WTC11 (cell line): ENCODE measurements at regions not wholly inside any gene's neighbourhood (a gene's known extent, or its start where the extent isn't known, plus 50 kb on each side); places are given as distances from the start of the nearest gene placed in this dataset.
A peak's percentile ranks its signal among the peaks of the same experiment; 100 is the strongest.

Source experiments
- ATAC-seq: fragments of 200-7000 bp; cut with Tn5 transposase; 2 replicates; pipeline ENCODE4 v1.10.0; 2021; ENCODE audit warnings: mild to moderate bottlenecking, moderate library complexity
- CTCF ChIA-PET: fragments of 300-600 bp; sonication (Branson Sonifier 250); formaldehyde crosslinking; loops from one replicate; lab custom pipeline; 2021; ENCODE audit warnings: antibody characterized with exemption; lab: Charles Lee
- POLR2A ChIA-PET: fragments of 350-600 bp; sonication (Branson Sonifier 250); formaldehyde crosslinking; loops from one replicate; lab custom pipeline; 2021; ENCODE audit warnings: antibody characterized with exemption; lab: Charles Lee
- DNase-seq: peaks from one replicate; pipeline ENCODE4 v3.0.0; 2021; ENCODE audit warnings: low spot score
- H3K27ac Mint-ChIP-seq: 2 replicates; pipeline ENCODE4 v1.8.0; 2021; ENCODE audit warnings: mixed read lengths
- H3K27me3 Mint-ChIP-seq: 2 replicates; pipeline ENCODE4 v1.8.0; 2021; ENCODE audit warnings: low read depth, mild to moderate bottlenecking, moderate library complexity, mixed read lengths
- H3K36me3 Mint-ChIP-seq: 2 replicates; pipeline ENCODE4 v1.8.0; 2021; ENCODE audit warnings: mixed read lengths
- H3K4me1 Mint-ChIP-seq: 2 replicates; pipeline ENCODE4 v1.8.0; 2022; ENCODE audit warnings: mixed read lengths
- H3K4me3 Mint-ChIP-seq: 2 replicates; pipeline ENCODE4 v1.8.0; 2021; ENCODE audit warnings: mild to moderate bottlenecking, moderate library complexity, mixed read lengths
- H3K9me3 Mint-ChIP-seq: 2 replicates; pipeline ENCODE4 v1.8.0; 2021; ENCODE audit warnings: mixed read lengths
- ATF1 ChIP-seq: sonication (generic); formaldehyde crosslinking; IDR thresholded peaks from 2 replicates; pipeline ENCODE4 v1.8.1; 2023; ENCODE audit warnings: mild to moderate bottlenecking, moderate library complexity, missing genetic modification reagents
- ETV6 ChIP-seq: sonication (generic); formaldehyde crosslinking; IDR thresholded peaks from 2 replicates; pipeline ENCODE4 v1.8.1; 2022; ENCODE audit warnings: mild to moderate bottlenecking, missing genetic modification reagents
- FOXJ3 ChIP-seq: sonication (generic); formaldehyde crosslinking; IDR thresholded peaks from 2 replicates; pipeline ENCODE4 v1.9.0; 2021; ENCODE audit warnings: missing genetic modification reagents, mild to moderate bottlenecking, borderline replicate concordance
- FOXK1 ChIP-seq: sonication (generic); formaldehyde crosslinking; IDR thresholded peaks from 2 replicates; pipeline ENCODE4 v1.8.0; 2022; ENCODE audit warnings: mild to moderate bottlenecking, moderate library complexity, missing genetic modification reagents
- GABPB1 ChIP-seq: sonication (generic); formaldehyde crosslinking; IDR thresholded peaks from 2 replicates; pipeline ENCODE4 v1.8.1; 2023; ENCODE audit warnings: mild to moderate bottlenecking, missing genetic modification reagents
- GTF2I ChIP-seq: fragments of 250-450 bp; sonication (Bioruptor Pico); conservative IDR thresholded peaks from 2 replicates; pipeline ENCODE4 v1.4.0; 2021; ENCODE audit warnings: mild to moderate bottlenecking
- JUN ChIP-seq: sonication (generic); formaldehyde crosslinking; IDR thresholded peaks from 2 replicates; pipeline ENCODE4 v1.8.0; 2023; ENCODE audit warnings: mild to moderate bottlenecking, missing genetic modification reagents
- MYBL2 ChIP-seq: sonication (generic); formaldehyde crosslinking; IDR thresholded peaks from 2 replicates; pipeline ENCODE4 v1.8.1; 2023; ENCODE audit warnings: mild to moderate bottlenecking, moderate library complexity, missing genetic modification reagents
- NFE2L1 ChIP-seq: sonication (generic); formaldehyde crosslinking; IDR thresholded peaks from 2 replicates; pipeline ENCODE4 v1.8.1; 2023; ENCODE audit warnings: missing genetic modification reagents
- PRRX2 ChIP-seq: fragments of 250-450 bp; sonication (Bioruptor Pico); IDR thresholded peaks from 2 replicates; pipeline ENCODE4 v1.8.0; 2021; ENCODE audit warnings: mild to moderate bottlenecking
- TEAD1 ChIP-seq: sonication (generic); formaldehyde crosslinking; IDR thresholded peaks from 2 replicates; pipeline ENCODE4 v1.8.0; 2022; ENCODE audit warnings: mild to moderate bottlenecking, missing genetic modification reagents
- ZNF317 ChIP-seq: sonication (generic); formaldehyde crosslinking; IDR thresholded peaks from 2 replicates; pipeline ENCODE4 v1.8.1; 2023; ENCODE audit warnings: low read depth, mild to moderate bottlenecking, moderate library complexity, missing genetic modification reagents, borderline replicate concordance
- ZNF423 ChIP-seq: fragments of 250-450 bp; sonication (Bioruptor Pico); IDR thresholded peaks from 2 replicates; pipeline ENCODE4 v2.1.2; 2022; ENCODE audit warnings: mild to moderate bottlenecking, moderate library complexity
- ZNF671 ChIP-seq: fragments of 250-450 bp; sonication (Bioruptor Pico); IDR thresholded peaks from 2 replicates; pipeline ENCODE4 v1.8.0; 2021; ENCODE audit warnings: mild to moderate bottlenecking
- TF ChIP-seq, protein P1 (sequence below): sonication (generic); formaldehyde crosslinking; IDR thresholded peaks from 2 replicates; pipeline ENCODE4 v1.8.0; 2022; ENCODE audit warnings: missing genetic modification reagents
- TF ChIP-seq, protein P2 (sequence below): sonication (generic); formaldehyde crosslinking; IDR thresholded peaks from 2 replicates; pipeline ENCODE4 v1.8.1; 2023; ENCODE audit warnings: mild to moderate bottlenecking, missing genetic modification reagents
- TF ChIP-seq, protein P3 (sequence below): sonication (generic); formaldehyde crosslinking; IDR thresholded peaks from 2 replicates; pipeline ENCODE4 v1.8.0; 2022; ENCODE audit warnings: mild to moderate bottlenecking, missing genetic modification reagents
- TF ChIP-seq, protein P4 (sequence below): sonication (generic); formaldehyde crosslinking; IDR thresholded peaks from 2 replicates; pipeline ENCODE4 v1.8.0; 2023; ENCODE audit warnings: missing genetic modification reagents
- TF ChIP-seq, protein P5 (sequence below): fragments of 250-450 bp; sonication (Bioruptor Pico); conservative IDR thresholded peaks from 2 replicates; pipeline ENCODE4 v1.9.0; 2021; ENCODE audit warnings: mild to moderate bottlenecking

DNA sequence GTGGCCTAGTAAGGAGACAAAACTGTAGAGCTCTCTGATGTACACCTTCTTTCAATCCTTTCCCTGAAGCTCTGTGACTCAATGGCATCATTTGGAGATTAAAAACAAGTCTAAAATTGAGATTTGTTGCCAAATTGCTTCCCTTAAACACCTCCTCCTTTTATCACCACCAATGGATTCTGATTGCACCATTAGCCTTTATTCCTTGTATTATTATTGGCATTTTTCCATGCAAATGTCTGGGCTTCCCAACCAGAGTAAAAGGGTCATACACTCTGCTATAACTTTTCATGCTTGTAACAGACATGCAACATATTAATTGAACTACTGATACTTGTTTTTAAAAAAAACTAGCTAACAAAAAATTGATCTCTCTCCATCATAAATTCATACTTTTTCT is 124.2 kb downstream of the CCDC34 start (continued):
- TF ChIP-seq, protein P1, sequence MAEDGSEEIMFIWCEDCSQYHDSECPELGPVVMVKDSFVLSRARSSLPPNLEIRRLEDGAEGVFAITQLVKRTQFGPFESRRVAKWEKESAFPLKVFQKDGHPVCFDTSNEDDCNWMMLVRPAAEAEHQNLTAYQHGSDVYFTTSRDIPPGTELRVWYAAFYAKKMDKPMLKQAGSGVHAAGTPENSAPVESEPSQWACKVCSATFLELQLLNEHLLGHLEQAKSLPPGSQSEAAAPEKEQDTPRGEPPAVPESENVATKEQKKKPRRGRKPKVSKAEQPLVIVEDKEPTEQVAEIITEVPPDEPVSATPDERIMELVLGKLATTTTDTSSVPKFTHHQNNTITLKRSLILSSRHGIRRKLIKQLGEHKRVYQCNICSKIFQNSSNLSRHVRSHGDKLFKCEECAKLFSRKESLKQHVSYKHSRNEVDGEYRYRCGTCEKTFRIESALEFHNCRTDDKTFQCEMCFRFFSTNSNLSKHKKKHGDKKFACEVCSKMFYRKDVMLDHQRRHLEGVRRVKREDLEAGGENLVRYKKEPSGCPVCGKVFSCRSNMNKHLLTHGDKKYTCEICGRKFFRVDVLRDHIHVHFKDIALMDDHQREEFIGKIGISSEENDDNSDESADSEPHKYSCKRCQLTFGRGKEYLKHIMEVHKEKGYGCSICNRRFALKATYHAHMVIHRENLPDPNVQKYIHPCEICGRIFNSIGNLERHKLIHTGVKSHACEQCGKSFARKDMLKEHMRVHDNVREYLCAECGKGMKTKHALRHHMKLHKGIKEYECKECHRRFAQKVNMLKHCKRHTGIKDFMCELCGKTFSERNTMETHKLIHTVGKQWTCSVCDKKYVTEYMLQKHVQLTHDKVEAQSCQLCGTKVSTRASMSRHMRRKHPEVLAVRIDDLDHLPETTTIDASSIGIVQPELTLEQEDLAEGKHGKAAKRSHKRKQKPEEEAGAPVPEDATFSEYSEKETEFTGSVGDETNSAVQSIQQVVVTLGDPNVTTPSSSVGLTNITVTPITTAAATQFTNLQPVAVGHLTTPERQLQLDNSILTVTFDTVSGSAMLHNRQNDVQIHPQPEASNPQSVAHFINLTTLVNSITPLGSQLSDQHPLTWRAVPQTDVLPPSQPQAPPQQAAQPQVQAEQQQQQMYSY (CRISPR knock-in tag): no peak
- no peak for TF ChIP-seq PRRX2
- TF ChIP-seq, all 79 proteins: peak for 0

DNA sequence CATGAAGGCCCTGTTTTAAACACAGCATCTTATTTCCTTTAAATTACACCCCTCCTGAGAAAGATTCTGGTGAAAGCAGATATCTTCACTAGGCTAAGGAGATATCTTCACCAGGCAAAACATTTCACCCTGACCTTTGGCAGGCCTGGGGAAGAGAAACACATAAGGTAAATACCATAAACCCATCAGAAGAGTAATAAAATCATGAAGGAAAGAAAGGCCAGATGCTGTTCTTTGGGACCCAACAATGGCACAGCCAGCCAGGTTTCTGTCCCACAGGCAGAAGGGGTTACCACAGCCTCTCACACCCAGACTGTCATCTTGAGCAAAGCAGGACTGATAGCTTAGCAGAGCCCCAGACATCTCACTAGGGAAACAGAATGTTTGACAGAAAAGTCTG is 125.4 kb downstream of the CCDC34 start:
- Mint-ChIP-seq H3K9me3 (no peaks in the 10 kb centered on the region), H3K27me3 (no peaks in the 10 kb centered on the region; the same call in 1 of the 2 replicates), H3K27ac (no peak overlapping the region), H3K36me3 (no peaks in the 10 kb centered on the region), H3K4me3 (no peak overlapping the region), H3K4me1 (peaks cover 2% of the 10 kb centered on the region)
- ATAC-seq (no peak), DNase-seq (no peak)
- CTCF ChIA-PET: no interaction called here
- POLR2A ChIA-PET: no interaction called here
- TF ChIP-seq ZNF423 (CRISPR knock-in tag) (no peak), MYBL2 (CRISPR knock-in tag) (no peak), ZNF671 (no peak)
- TF ChIP-seq, protein P2, sequence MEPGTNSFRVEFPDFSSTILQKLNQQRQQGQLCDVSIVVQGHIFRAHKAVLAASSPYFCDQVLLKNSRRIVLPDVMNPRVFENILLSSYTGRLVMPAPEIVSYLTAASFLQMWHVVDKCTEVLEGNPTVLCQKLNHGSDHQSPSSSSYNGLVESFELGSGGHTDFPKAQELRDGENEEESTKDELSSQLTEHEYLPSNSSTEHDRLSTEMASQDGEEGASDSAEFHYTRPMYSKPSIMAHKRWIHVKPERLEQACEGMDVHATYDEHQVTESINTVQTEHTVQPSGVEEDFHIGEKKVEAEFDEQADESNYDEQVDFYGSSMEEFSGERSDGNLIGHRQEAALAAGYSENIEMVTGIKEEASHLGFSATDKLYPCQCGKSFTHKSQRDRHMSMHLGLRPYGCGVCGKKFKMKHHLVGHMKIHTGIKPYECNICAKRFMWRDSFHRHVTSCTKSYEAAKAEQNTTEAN: no peak

DNA sequence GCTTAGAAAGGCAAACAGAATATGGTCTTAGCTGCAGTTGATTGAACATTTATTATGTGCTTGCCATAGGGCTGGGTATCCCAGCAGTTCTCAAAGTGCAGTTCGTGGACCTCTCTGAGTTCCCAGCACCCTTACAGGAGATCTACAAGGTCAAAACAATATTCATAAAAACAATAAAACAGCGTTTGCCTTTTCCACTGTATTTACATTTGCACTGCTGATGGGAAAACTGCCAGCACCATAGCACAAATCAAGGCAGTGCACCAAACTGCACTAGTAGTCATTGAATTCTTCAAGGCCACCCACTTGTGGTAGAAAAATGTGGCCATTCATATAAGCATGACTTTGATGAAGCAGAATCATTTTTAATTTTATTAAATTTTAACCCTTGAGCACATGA is 128.1 kb downstream of the CCDC34 start:
- ChIA-PET CTCF (no interaction called here), POLR2A (no interaction called here)
- no peak for TF ChIP-seq FOXK1 (CRISPR knock-in tag)
- TF ChIP-seq PRRX2: no peak
- TF ChIP-seq, protein P3, sequence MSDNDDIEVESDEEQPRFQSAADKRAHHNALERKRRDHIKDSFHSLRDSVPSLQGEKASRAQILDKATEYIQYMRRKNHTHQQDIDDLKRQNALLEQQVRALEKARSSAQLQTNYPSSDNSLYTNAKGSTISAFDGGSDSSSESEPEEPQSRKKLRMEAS (CRISPR knock-in tag): no peak
- H3K4me1 Mint-ChIP-seq: peaks cover 9% of the 10 kb centered on the region
- H3K27ac Mint-ChIP-seq: no peak overlapping the region
- H3K4me3 Mint-ChIP-seq: no peak overlapping the region
- no peaks in the 10 kb centered on the region for H3K9me3 Mint-ChIP-seq
- no peak for DNase-seq
- ATAC-seq: no peak
- H3K27me3 Mint-ChIP-seq: no peaks in the 10 kb centered on the region
- no peaks in the 10 kb centered on the region for H3K36me3 Mint-ChIP-seq

DNA sequence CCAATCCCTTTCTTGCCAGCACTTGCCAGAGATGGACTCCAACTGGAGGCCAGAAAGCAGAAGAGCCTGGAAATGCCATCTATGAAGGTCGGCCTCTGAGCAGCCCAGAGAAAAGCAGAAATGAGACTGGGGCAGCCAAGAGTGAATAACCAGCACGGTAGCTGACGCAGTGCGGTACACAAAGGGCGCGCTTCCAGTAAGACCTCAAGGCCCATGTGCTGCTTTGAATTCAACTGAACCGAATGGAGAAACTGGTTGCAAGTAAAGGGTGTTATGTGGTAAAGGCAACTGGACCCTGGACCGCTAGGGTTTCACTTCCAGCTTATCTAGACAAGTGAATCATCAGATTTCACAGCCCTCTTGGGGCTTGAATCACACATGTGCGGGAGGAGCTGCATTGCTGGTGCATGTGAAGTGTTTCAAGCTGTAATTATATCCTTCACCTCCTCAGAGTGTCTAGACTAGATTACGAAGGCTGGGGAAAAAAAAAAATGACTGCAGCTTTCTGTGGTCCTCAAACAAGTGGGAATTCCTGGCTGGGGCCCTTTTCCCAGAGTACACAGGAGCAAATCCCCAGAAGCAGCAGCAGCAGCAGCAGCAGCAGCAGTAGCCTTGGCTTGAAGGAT is 128.9 kb downstream of the CCDC34 start:
- Mint-ChIP-seq H3K27ac (no peak overlapping the region), H3K27me3 (no peaks in the 10 kb centered on the region), H3K9me3 (no peaks in the 10 kb centered on the region), H3K4me1 (peaks cover 16% of the 10 kb centered on the region), H3K4me3 (no peak overlapping the region), H3K36me3 (no peaks in the 10 kb centered on the region)
- DNase-seq: no peak
- CTCF ChIA-PET: interaction anchor here (1.0 kb wide), 1 partner anchor 62 kb away, joined by 3 read pairs; no protein-coding TSS in a partner anchor
- POLR2A ChIA-PET: no interaction called here
- TF ChIP-seq GABPB1 (CRISPR knock-in tag) (peak; percentile 43; the same call in 1 of the 2 replicates), ETV6 (CRISPR knock-in tag) (no peak), FOXJ3 (CRISPR knock-in tag) (no peak), FOXK1 (CRISPR knock-in tag) (no peak)
- TF ChIP-seq, protein P4, sequence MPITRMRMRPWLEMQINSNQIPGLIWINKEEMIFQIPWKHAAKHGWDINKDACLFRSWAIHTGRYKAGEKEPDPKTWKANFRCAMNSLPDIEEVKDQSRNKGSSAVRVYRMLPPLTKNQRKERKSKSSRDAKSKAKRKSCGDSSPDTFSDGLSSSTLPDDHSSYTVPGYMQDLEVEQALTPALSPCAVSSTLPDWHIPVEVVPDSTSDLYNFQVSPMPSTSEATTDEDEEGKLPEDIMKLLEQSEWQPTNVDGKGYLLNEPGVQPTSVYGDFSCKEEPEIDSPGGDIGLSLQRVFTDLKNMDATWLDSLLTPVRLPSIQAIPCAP (CRISPR knock-in tag): no peak
- ATAC-seq: no peak

DNA sequence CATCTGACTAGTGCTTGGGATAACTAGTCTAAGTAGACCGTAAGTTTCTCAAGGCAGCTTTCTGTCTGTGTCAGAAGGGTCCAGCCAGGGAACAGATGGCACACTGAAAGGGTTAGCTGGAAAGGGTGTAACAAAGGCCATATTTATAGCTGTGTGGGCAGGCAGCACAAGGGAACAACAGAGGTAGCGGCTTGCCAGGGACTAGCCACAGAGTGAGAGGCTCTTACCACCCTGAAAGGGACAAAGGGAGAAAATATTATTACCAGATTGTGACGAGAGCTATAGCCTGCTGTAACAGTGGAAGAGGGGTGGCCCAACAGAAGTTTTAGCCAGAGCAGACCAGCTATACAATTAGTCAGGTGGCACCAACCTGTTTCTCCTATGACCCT is 129.4 kb downstream of the CCDC34 start:
- ATAC-seq: no peak
- Mint-ChIP-seq H3K9me3 (no peaks in the 10 kb centered on the region), H3K27ac (no peak overlapping the region), H3K36me3 (no peaks in the 10 kb centered on the region), H3K4me3 (no peak overlapping the region), H3K27me3 (no peaks in the 10 kb centered on the region), H3K4me1 (peaks cover 21% of the 10 kb centered on the region)
- ChIA-PET POLR2A (no interaction called here), CTCF (interaction anchor here (1.0 kb wide), 1 partner anchor 63 kb away, joined by 3 read pairs; no protein-coding TSS in a partner anchor)
- DNase-seq: no peak
- no peak for TF ChIP-seq GTF2I (CRISPR knock-in tag)
- TF ChIP-seq JUN (CRISPR knock-in tag): no peak
- TF ChIP-seq ATF1 (CRISPR knock-in tag): no peak
- TF ChIP-seq TEAD1: no peak
- no peak for TF ChIP-seq ZNF317 (CRISPR knock-in tag)
- TF ChIP-seq NFE2L1 (CRISPR knock-in tag): no peak
- TF ChIP-seq, protein P5, sequence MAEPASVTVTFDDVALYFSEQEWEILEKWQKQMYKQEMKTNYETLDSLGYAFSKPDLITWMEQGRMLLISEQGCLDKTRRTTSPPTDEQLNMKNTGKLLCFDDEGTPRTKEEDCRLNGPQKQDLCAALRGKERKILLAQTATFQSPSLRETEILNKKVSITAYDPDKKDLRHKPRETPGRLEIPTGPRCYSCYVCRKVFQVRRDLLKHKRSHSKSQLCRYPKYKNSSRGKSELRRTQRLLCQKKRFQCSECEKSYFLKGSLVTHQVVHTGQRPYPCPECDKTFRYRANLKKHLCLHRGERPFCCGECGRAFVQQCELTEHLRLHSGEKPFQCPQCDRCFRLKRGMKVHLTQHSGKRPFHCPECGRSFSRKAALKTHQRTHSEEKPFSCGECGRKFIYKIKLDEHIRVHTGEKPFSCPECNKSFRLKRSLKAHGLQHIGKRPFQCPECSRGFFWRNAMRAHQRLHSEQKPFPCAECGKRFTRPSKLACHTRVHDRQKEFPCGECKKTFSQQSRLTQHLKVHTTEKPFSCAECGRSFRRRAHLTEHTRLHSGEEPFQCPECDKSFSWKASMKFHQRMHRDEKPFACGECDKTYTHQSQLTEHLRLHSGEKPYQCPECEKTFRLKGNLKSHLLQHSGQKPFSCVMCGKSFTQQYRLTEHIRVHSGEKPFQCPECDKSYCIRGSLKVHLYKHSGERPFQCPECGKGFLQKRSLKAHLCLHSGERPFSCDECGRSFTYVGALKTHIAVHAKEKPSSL (CRISPR knock-in tag): no peak
